ENCODE measurements at regions not wholly inside any gene's neighbourhood (a gene's known extent, or its start where the extent isn't known, plus 50 kb on each side); places are given as distances from the start of the nearest gene placed in this dataset.

DNA sequence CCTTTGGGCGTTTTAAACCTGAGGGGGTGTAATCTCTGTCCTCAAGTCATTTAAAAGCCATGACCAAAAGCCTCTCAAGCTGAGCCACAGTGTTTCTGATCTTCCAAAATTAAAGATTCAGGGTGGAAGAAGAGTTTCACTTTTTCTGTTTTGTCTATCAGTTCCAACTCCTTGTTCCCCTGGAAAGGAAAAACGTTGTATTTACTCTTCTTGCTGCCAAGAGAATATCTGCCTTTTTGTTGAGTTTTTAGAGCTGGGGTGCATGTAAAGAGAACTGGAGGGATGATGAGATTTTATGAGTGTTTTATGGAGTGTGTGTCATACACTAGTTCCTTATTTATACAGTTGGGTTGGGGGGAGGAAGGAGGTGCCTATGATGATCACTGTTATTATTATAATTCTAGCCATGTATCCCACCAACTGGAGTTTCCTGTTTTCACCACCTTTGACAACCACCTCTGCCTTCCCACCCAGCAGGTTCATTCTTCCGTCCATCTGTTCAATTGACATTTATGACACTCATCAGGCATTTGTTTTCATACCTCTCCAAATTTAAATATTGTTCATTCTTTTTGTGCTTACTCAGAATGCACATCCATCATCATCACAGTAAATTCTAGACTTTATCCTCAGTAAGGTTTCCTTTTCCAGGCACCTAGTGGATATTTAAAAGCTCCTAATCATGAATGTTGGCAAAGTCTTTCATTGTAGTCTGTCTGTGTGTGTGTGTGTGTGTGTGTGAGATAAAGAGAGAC is 97.9 kb upstream of the MPDZ start:
- Histone ChIP-seq H3K79me2 (ENCODE audit: insufficient read depth, low read length) (no peaks in the 10 kb centered on the region), H3K4me1 (ENCODE audit: insufficient read depth, low read length) (no peaks in the 10 kb centered on the region), H2BK5ac (ENCODE audit: insufficient read length, low read length) (no peak overlapping the region), H4K91ac (ENCODE audit: insufficient read length, low read depth, low read length) (no peak overlapping the region), H4K5ac (ENCODE audit: insufficient read length, low read depth, low read length) (no peak overlapping the region), H3K4me2 (ENCODE audit: insufficient read depth, insufficient read length, low read length) (no peak overlapping the region), H3K27me3 (ENCODE audit: insufficient read depth, low read length) (no peaks in the 10 kb centered on the region), H3K9ac (ENCODE audit: extremely low read depth, insufficient read length, low read length) (no peak overlapping the region), H4K8ac (replicated peaks; ENCODE audit: insufficient read length, low read depth, low read length) (no peak overlapping the region), H3K23me2 (ENCODE audit: insufficient read length, low read depth, low read length, poor library complexity, severe bottlenecking) (no peaks in the 10 kb centered on the region), H3K18ac (ENCODE audit: insufficient read length, low read depth, low read length) (no peak overlapping the region), H3K4ac (ENCODE audit: low read depth, low read length) (no peak overlapping the region), H2AK5ac (ENCODE audit: insufficient read length, low read length) (no peak overlapping the region), H4K20me1 (ENCODE audit: control insufficient read depth, insufficient read depth, insufficient read length) (no peaks in the 10 kb centered on the region), H3K56ac (ENCODE audit: insufficient read length, low read depth, low read length) (no peak overlapping the region), H2BK15ac (ENCODE audit: low read depth, low read length) (no peak overlapping the region), H2AFZ (ENCODE audit: low read length) (no peak overlapping the region), H3T11ph (ENCODE audit: low read length) (no peak overlapping the region), H3K79me1 (ENCODE audit: insufficient read depth, low read depth, low read length, poor library complexity, severe bottlenecking) (no peaks in the 10 kb centered on the region), H2BK12ac (ENCODE audit: insufficient read length, low read depth, low read length) (no peak overlapping the region), H3K27ac (ENCODE audit: insufficient read length, low read depth, low read length) (no peak overlapping the region), H3K23ac (ENCODE audit: insufficient read length, low read depth, low read length) (no peak overlapping the region), H2BK20ac (ENCODE audit: low read depth, low read length, poor library complexity, severe bottlenecking) (no peak overlapping the region), H2BK120ac (ENCODE audit: low read depth, low read length, poor library complexity, severe bottlenecking) (no peak overlapping the region), H3K9me3 (ENCODE audit: control insufficient read depth, low read depth, low read length) (no peaks in the 10 kb centered on the region), H3K14ac (ENCODE audit: insufficient read depth, low read length) (no peak overlapping the region)
- Mint-ChIP-seq H3K4me1 (no peaks in the 10 kb centered on the region), H3K27ac (no peak overlapping the region), H3K9me3 (no peaks in the 10 kb centered on the region), H3K4me3 (no peak overlapping the region), H3K36me3 (ENCODE audit: insufficient read depth in 1 of 3, low read depth in 3 of 3) (no peaks in the 10 kb centered on the region), H3K27me3 (ENCODE audit: low read depth) (no peaks in the 10 kb centered on the region)
- TF ChIP-seq, protein P1, sequence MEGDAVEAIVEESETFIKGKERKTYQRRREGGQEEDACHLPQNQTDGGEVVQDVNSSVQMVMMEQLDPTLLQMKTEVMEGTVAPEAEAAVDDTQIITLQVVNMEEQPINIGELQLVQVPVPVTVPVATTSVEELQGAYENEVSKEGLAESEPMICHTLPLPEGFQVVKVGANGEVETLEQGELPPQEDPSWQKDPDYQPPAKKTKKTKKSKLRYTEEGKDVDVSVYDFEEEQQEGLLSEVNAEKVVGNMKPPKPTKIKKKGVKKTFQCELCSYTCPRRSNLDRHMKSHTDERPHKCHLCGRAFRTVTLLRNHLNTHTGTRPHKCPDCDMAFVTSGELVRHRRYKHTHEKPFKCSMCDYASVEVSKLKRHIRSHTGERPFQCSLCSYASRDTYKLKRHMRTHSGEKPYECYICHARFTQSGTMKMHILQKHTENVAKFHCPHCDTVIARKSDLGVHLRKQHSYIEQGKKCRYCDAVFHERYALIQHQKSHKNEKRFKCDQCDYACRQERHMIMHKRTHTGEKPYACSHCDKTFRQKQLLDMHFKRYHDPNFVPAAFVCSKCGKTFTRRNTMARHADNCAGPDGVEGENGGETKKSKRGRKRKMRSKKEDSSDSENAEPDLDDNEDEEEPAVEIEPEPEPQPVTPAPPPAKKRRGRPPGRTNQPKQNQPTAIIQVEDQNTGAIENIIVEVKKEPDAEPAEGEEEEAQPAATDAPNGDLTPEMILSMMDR (conservative IDR thresholded peaks at IDR 0.05), result no peak
- DNase-seq, result no peak
- WGBS (ENCODE audit: extremely low coverage, insufficient read length, low lambda C conversion rate), result no CpG with 5 or more reads among the region's 3 CpGs
